ENCODE measurements at regions not wholly inside any gene's neighbourhood (a gene's known extent, or its start where the extent isn't known, plus 50 kb on each side); places are given as distances from the start of the nearest gene placed in this dataset.

DNA sequence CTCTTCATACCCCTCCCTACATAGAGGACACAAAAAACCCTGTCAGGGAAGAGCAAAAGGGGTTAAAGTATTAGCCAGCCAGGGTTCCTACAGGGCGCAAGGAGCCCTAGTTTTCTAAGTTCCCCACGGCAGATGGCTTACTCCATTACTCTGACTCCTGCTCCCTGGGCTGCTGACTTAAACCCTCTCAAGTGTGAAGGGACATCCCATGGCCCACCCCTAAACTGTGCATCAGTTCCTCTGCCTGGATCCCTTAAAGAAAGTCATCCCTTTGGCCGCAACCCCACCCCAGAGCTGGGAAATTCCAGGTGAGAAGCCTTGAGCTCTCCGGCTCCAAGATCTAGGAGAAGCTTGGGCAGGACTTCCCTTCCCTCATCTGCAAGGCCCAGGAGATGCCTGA, 236.0 kb downstream of the TOMM20 start (continued):
- TF ChIP-seq, protein P1, sequence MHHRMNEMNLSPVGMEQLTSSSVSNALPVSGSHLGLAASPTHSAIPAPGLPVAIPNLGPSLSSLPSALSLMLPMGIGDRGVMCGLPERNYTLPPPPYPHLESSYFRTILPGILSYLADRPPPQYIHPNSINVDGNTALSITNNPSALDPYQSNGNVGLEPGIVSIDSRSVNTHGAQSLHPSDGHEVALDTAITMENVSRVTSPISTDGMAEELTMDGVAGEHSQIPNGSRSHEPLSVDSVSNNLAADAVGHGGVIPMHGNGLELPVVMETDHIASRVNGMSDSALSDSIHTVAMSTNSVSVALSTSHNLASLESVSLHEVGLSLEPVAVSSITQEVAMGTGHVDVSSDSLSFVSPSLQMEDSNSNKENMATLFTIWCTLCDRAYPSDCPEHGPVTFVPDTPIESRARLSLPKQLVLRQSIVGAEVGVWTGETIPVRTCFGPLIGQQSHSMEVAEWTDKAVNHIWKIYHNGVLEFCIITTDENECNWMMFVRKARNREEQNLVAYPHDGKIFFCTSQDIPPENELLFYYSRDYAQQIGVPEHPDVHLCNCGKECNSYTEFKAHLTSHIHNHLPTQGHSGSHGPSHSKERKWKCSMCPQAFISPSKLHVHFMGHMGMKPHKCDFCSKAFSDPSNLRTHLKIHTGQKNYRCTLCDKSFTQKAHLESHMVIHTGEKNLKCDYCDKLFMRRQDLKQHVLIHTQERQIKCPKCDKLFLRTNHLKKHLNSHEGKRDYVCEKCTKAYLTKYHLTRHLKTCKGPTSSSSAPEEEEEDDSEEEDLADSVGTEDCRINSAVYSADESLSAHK (CRISPR knock-in tag; IDR thresholded peaks at IDR 0.05; ENCODE audit: borderline replicate concordance), result no peak
- TF ChIP-seq, protein P2, sequence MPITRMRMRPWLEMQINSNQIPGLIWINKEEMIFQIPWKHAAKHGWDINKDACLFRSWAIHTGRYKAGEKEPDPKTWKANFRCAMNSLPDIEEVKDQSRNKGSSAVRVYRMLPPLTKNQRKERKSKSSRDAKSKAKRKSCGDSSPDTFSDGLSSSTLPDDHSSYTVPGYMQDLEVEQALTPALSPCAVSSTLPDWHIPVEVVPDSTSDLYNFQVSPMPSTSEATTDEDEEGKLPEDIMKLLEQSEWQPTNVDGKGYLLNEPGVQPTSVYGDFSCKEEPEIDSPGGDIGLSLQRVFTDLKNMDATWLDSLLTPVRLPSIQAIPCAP (CRISPR knock-in tag; IDR thresholded peaks at IDR 0.05; ENCODE audit: low read depth), result no peak
- no peak for TF ChIP-seq JUNB (CRISPR knock-in tag; IDR thresholded peaks at IDR 0.05; ENCODE audit: borderline replicate concordance)
- TF ChIP-seq FOXM1 (CRISPR knock-in tag; IDR thresholded peaks at IDR 0.05), result no peak
- no peak for TF ChIP-seq SNRNP70 (IDR thresholded peaks at IDR 0.05; ENCODE audit: low read depth, low read length)
- no peak for TF ChIP-seq PLSCR1 (CRISPR knock-in tag; IDR thresholded peaks at IDR 0.05; ENCODE audit: borderline replicate concordance)
- TF ChIP-seq CSRNP1 (CRISPR knock-in tag; IDR thresholded peaks at IDR 0.05), result no peak
- TF ChIP-seq DPF2 (CRISPR knock-in tag; IDR thresholded peaks at IDR 0.05; ENCODE audit: borderline replicate concordance, low read depth), result no peak
- TF ChIP-seq XRCC5 (optimal IDR thresholded peaks at IDR 0.05; ENCODE audit: low read length), result no peak
- TF ChIP-seq REL (CRISPR knock-in tag; conservative IDR thresholded peaks at IDR 0.05), result no peak
- TF ChIP-seq NCOR1 (IDR thresholded peaks at IDR 0.05; ENCODE audit: borderline replicate concordance, low read length), result no peak
- no peak for TF ChIP-seq POLR2AphosphoS2 (IDR thresholded peaks at IDR 0.05; ENCODE audit: low read depth, low read length)
- no peak for TF ChIP-seq ZNF205 (CRISPR knock-in tag; IDR thresholded peaks at IDR 0.05)
